Endothelial cell (in vitro differentiated cells): ENCODE measurements at regions not wholly inside any gene's neighbourhood (a gene's known extent, or its start where the extent isn't known, plus 50 kb on each side); places are given as distances from the start of the nearest gene placed in this dataset.
"Not testable (repeated sequence)": the region's sequence is repeated elsewhere in the genome, so short reads cannot be mapped to it uniquely, and the experiment has no call there.

Experiments used
- DNase-seq: peaks from one replicate; pipeline ENCODE4 v3.0.0; 2021; ENCODE audit warnings: low spot score
- H3K27ac Mint-ChIP-seq: one replicate; pipeline ENCODE4 v1.8.0; 2021; ENCODE audit warnings: mixed read lengths, inconsistent platforms; ENCODE audit not compliant: unreplicated experiment
- H3K27me3 Mint-ChIP-seq: one replicate; pipeline ENCODE4 v1.8.0; 2021; ENCODE audit warnings: mild to moderate bottlenecking, moderate library complexity, mixed read lengths, inconsistent platforms; ENCODE audit not compliant: unreplicated experiment
- H3K36me3 Mint-ChIP-seq: one replicate; pipeline ENCODE4 v1.8.0; 2021; ENCODE audit warnings: mild to moderate bottlenecking, low read depth, mixed read lengths, inconsistent platforms; ENCODE audit not compliant: unreplicated experiment
- H3K4me1 Mint-ChIP-seq: one replicate; pipeline ENCODE4 v1.8.0; 2021; ENCODE audit warnings: mild to moderate bottlenecking, mixed read lengths, inconsistent platforms; ENCODE audit not compliant: unreplicated experiment
- H3K4me3 Mint-ChIP-seq: one replicate; pipeline ENCODE4 v1.8.0; 2021; ENCODE audit warnings: mild to moderate bottlenecking, mixed read lengths, inconsistent platforms; ENCODE audit not compliant: unreplicated experiment
- H3K9me3 Mint-ChIP-seq: one replicate; pipeline ENCODE4 v1.8.0; 2021; ENCODE audit warnings: mixed read lengths, inconsistent platforms; ENCODE audit not compliant: unreplicated experiment
- CTCF ChIP-seq: fragments of 200-600 bp; sonication (generic); IDR thresholded peaks from one replicate; pipeline ENCODE4 v1.5.0; 2021; ENCODE audit warnings: antibody characterized with exemption; ENCODE audit not compliant: unreplicated experiment

- no peaks in the 10 kb centered on the region for H3K4me1 Mint-ChIP-seq
- no peak overlapping the region for H3K27ac Mint-ChIP-seq
- no peaks in the 10 kb centered on the region for H3K9me3 Mint-ChIP-seq
- H3K4me3 Mint-ChIP-seq, result no peak overlapping the region
- peaks cover 3% of the 10 kb centered on the region for H3K27me3 Mint-ChIP-seq
- TF ChIP-seq CTCF, result no peak
- no peak for DNase-seq
- no peaks in the 10 kb centered on the region for H3K36me3 Mint-ChIP-seq
These were observed 76.3 kb upstream of the LMNTD1 start for GRCh38 chr12:25629341-25629740.

- H3K4me3 Mint-ChIP-seq, H3K4me1 Mint-ChIP-seq, H3K27me3 Mint-ChIP-seq, H3K36me3 Mint-ChIP-seq, DNase-seq, H3K9me3 Mint-ChIP-seq, H3K27ac Mint-ChIP-seq: not testable (repeated sequence)
These were observed 77.8 kb upstream of the LMNTD1 start for GRCh38 chr12:25630735-25631515.

GRCh38 chr12:25633149-25633548 is 80.1 kb upstream of the LMNTD1 start:
- H3K27me3 Mint-ChIP-seq, H3K9me3 Mint-ChIP-seq: not testable (repeated sequence)

GRCh38 chr12:25637752-25638151 is 84.7 kb upstream of the LMNTD1 start:
- no peaks in the 10 kb centered on the region for H3K27me3 Mint-ChIP-seq

More at GRCh38 chr12:25633149-25633548, 80.1 kb upstream of the LMNTD1 start:
- not testable (repeated sequence) for DNase-seq, H3K27ac Mint-ChIP-seq, H3K4me1 Mint-ChIP-seq, H3K36me3 Mint-ChIP-seq, H3K4me3 Mint-ChIP-seq

DNA sequence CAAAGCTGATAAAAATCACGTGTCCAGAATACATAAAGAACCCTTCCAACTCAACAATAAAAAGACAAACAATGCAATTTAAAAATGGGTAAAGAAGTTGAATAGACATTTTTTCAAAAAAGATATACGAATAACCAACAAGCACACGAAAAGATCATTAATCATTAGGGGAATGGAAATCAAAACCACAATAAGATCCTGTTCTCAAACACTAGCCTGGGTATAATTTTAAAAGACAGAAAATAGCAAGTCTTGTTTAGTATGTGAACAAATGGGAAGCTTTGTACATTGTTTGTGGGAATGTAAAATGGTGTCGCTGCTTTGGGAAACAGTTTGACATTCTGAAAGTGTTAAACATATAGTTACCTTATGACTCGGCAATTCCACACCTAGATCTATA is 86.3 kb upstream of the LMNTD1 start:
- Mint-ChIP-seq H3K4me1 (peaks cover 2% of the 10 kb centered on the region), H3K4me3 (no peak overlapping the region), H3K27ac (no peak overlapping the region), H3K36me3 (no peaks in the 10 kb centered on the region), H3K27me3 (no peaks in the 10 kb centered on the region), H3K9me3 (no peaks in the 10 kb centered on the region)
- DNase-seq, result no peak
- no peak for TF ChIP-seq CTCF

More at GRCh38 chr12:25637752-25638151, 84.7 kb upstream of the LMNTD1 start:
- Mint-ChIP-seq H3K4me1 (peaks cover 2% of the 10 kb centered on the region), H3K9me3 (no peaks in the 10 kb centered on the region), H3K27ac (no peak overlapping the region), H3K4me3 (no peak overlapping the region), H3K36me3 (no peaks in the 10 kb centered on the region)
- no peak for DNase-seq
- no peak for TF ChIP-seq CTCF

- no peaks in the 10 kb centered on the region for H3K36me3 Mint-ChIP-seq
- no peaks in the 10 kb centered on the region for H3K9me3 Mint-ChIP-seq
- no peak for TF ChIP-seq CTCF
- no peaks in the 10 kb centered on the region for H3K27me3 Mint-ChIP-seq
- DNase-seq, result no peak
- H3K4me3 Mint-ChIP-seq, result no peak overlapping the region
- H3K4me1 Mint-ChIP-seq, result peaks cover 4% of the 10 kb centered on the region
- no peak overlapping the region for H3K27ac Mint-ChIP-seq
These were observed 91.9 kb upstream of the LMNTD1 start for GRCh38 chr12:25644979-25645378.
